IMR-90 (cell line): ENCODE measurements at regions not wholly inside any gene's neighbourhood (a gene's known extent, or its start where the extent isn't known, plus 50 kb on each side); places are given as distances from the start of the nearest gene placed in this dataset.

Experiments used
- ATAC-seq: fragments of 200-7000 bp; cut with Tn5 transposase; 2 replicates; pipeline ENCODE4 v1.9.1; 2020; ENCODE audit warnings: low read depth, mild to moderate bottlenecking, moderate library complexity
- BruUV-seq: library from RNA; stranded (reverse); fragments of 400-500 nt; replicated peaks from 2 replicates; lab custom pipeline; 2021; lab: Mats Ljungman, UMichigan
- CTCF ChIA-PET: fragments of 300-600 bp; formaldehyde crosslinking; extraction: SDS; loops from one replicate; lab custom pipeline; 2021; ENCODE audit warnings: antibody characterized with exemption; lab: Yijun Ruan, JAX
- POLR2A ChIA-PET: fragments of 300-600 bp; sonication (Branson Sonifier 250); formaldehyde crosslinking; loops from one replicate; lab custom pipeline; 2022; ENCODE audit warnings: antibody characterized with exemption; ENCODE audit not compliant: unreplicated experiment; lab: Charles Lee
- DNase-seq: peaks from one replicate; pipeline ENCODE4 v3.0.0; 2013
- H2AFZ ChIP-seq: replicated peaks from 2 replicates; pipeline ENCODE3; 2013; ENCODE audit warnings: low read length, mild to moderate bottlenecking; ENCODE audit not compliant: poor library complexity
- H2AK5ac ChIP-seq: 2 replicates; pipeline ENCODE4 v1.6.1; 2013; ENCODE audit warnings: low read depth, low read length, inconsistent platforms
- H2AK9ac ChIP-seq: replicated peaks from 2 replicates; pipeline ENCODE3; 2013; ENCODE audit warnings: mild to moderate bottlenecking, low read depth, low read length, moderate library complexity; ENCODE audit not compliant: poor library complexity
- H2BK120ac ChIP-seq: 2 replicates; pipeline ENCODE4 v1.6.1; 2013; ENCODE audit warnings: low read depth, low read length, inconsistent platforms
- H2BK15ac ChIP-seq: 3 replicates; pipeline ENCODE4 v1.6.1; 2013; ENCODE audit warnings: low read depth, low read length, inconsistent platforms
- H2BK20ac ChIP-seq: 2 replicates; pipeline ENCODE4 v1.6.1; 2013; ENCODE audit warnings: low read depth, mild to moderate bottlenecking, inconsistent platforms, low read length, moderate library complexity
- H2BK5ac ChIP-seq: 2 replicates; pipeline ENCODE4 v1.6.1; 2013; ENCODE audit warnings: mild to moderate bottlenecking, low read depth, low read length, inconsistent platforms; ENCODE audit not compliant: poor library complexity, severe bottlenecking
- H3K14ac ChIP-seq: replicated peaks from 2 replicates; pipeline ENCODE4 v1.6.1; 2013; ENCODE audit warnings: low read depth, low read length, inconsistent platforms
- H3K18ac ChIP-seq: 2 replicates; pipeline ENCODE4 v1.6.1; 2013; ENCODE audit warnings: low read depth, low read length, control low read depth
- H3K23ac ChIP-seq: 2 replicates; pipeline ENCODE4 v1.6.1; 2013; ENCODE audit warnings: low read depth, low read length, inconsistent platforms
- H3K27ac ChIP-seq: 2 replicates; pipeline ENCODE4 v1.5.1; 2013; ENCODE audit warnings: mild to moderate bottlenecking, control low read depth, low read length; ENCODE audit not compliant: insufficient read depth
- H3K27me3 ChIP-seq: 2 replicates; pipeline ENCODE4 v1.6.1; 2013; ENCODE audit warnings: low read length; ENCODE audit not compliant: control insufficient read depth, insufficient read depth
- H3K36me3 ChIP-seq: 2 replicates; pipeline ENCODE4 v1.6.1; 2013; ENCODE audit warnings: low read length, mixed read lengths; ENCODE audit not compliant: control insufficient read depth, insufficient read depth
- H3K4ac ChIP-seq: 2 replicates; pipeline ENCODE4 v1.6.1; 2013; ENCODE audit warnings: low read depth, low read length, inconsistent platforms
- H3K4me1 ChIP-seq: 2 replicates; pipeline ENCODE4 v1.6.1; 2013; ENCODE audit warnings: low read length, mixed read lengths; ENCODE audit not compliant: control insufficient read depth, insufficient read depth
- H3K4me2 ChIP-seq: 2 replicates; pipeline ENCODE4 v1.6.1; 2013; ENCODE audit warnings: low read depth, mild to moderate bottlenecking, control low read depth, low read length, moderate library complexity
- H3K4me3 ChIP-seq: 2 replicates; pipeline ENCODE4 v1.5.1; 2013; ENCODE audit warnings: low read depth, mild to moderate bottlenecking, control low read depth, low read length, moderate library complexity; ENCODE audit not compliant: insufficient read depth
- H3K56ac ChIP-seq: 2 replicates; pipeline ENCODE4 v1.6.1; 2013; ENCODE audit warnings: low read length, inconsistent platforms; ENCODE audit not compliant: insufficient read depth; ENCODE audit errors: extremely low read depth
- H3K79me1 ChIP-seq, 2 experiments: 2 replicates each; pipeline ENCODE4 v1.6.1; 2013; ENCODE audit warnings: low read length in 2 of 2, inconsistent platforms in 1 of 2, low read depth in 1 of 2
- H3K9ac ChIP-seq: 2 replicates; pipeline ENCODE4 v1.6.1; 2013; ENCODE audit warnings: low read depth, low read length, control low read depth
- H3K9me1 ChIP-seq: 2 replicates; pipeline ENCODE4 v1.6.1; 2013; ENCODE audit warnings: low read length, inconsistent platforms; ENCODE audit not compliant: insufficient read depth
- H3K9me3 ChIP-seq: 2 replicates; pipeline ENCODE4 v1.6.1; 2013; ENCODE audit warnings: low read length; ENCODE audit not compliant: control insufficient read depth, insufficient read depth
- H4K20me1 ChIP-seq: 2 replicates; pipeline ENCODE4 v1.6.1; 2013; ENCODE audit warnings: low read length, inconsistent platforms; ENCODE audit not compliant: insufficient read depth
- H4K5ac ChIP-seq: 2 replicates; pipeline ENCODE4 v1.6.1; 2013; ENCODE audit warnings: mild to moderate bottlenecking, low read depth, low read length, control low read depth
- H4K8ac ChIP-seq, 2 experiments: 2 replicates each; pipeline ENCODE4 v1.6.1; 2013; ENCODE audit warnings: low read depth in 2 of 2, low read length in 2 of 2, control low read depth in 1 of 2, inconsistent platforms in 1 of 2
- H4K91ac ChIP-seq: 2 replicates; pipeline ENCODE4 v1.6.1; 2013; ENCODE audit warnings: low read depth, low read length, inconsistent platforms; ENCODE audit not compliant: insufficient read depth
- BHLHE40 ChIP-seq: fragments of 150-350 bp; IDR thresholded peaks from 2 replicates; pipeline ENCODE4 v1.6.1; 2016; ENCODE audit warnings: mild to moderate bottlenecking, low read depth, low read length
- CHD1 ChIP-seq: IDR thresholded peaks from 2 replicates; pipeline ENCODE4 v1.6.1; 2012; ENCODE audit warnings: low read depth, low read length, improper control_type of control experiment
- FOS ChIP-seq: fragments of 150-350 bp; IDR thresholded peaks from 2 replicates; pipeline ENCODE4 v1.6.1; 2016; ENCODE audit warnings: low read depth, low read length
- MAFK ChIP-seq: IDR thresholded peaks from 2 replicates; pipeline ENCODE4 v1.6.1; 2012; ENCODE audit warnings: low read depth, low read length, improper control_type of control experiment
- POLR2A ChIP-seq: IDR thresholded peaks from 2 replicates; pipeline ENCODE4 v1.6.1; 2012; ENCODE audit warnings: mild to moderate bottlenecking, low read depth, low read length
- RAD21 ChIP-seq: IDR thresholded peaks from 2 replicates; pipeline ENCODE4 v1.6.1; 2012; ENCODE audit warnings: low read length, improper control_type of control experiment
- RCOR1 ChIP-seq: IDR thresholded peaks from 2 replicates; pipeline ENCODE4 v1.6.1; 2012; ENCODE audit warnings: mild to moderate bottlenecking, low read length, improper control_type of control experiment; ENCODE audit not compliant: insufficient replicate concordance
- USF2 ChIP-seq: fragments of 150-350 bp; IDR thresholded peaks from 2 replicates; pipeline ENCODE4 v1.6.1; 2017; ENCODE audit warnings: mild to moderate bottlenecking, antibody characterized with exemption, low read length, low read depth
- WGBS, 2 experiments: methylation state at CpG; one replicate each; pipeline versions ENCODE4 v1.1.5 to v1.1.7; 2013; ENCODE audit warnings: missing lambda C conversion rate in 2 of 2; ENCODE audit not compliant: insufficient read length in 1 of 2; ENCODE audit errors: extremely low coverage in 2 of 2; 5-methylcytosine and 5-hydroxymethylcytosine counted together
- dilution Hi-C: fragments of 300-500 bp; cut with HindIII; formaldehyde crosslinking; loops from one replicate; pipeline ENCODE4 v1.14.3; 2018; ENCODE audit warnings: low sequenced_read_pairs; ENCODE audit not compliant: unreplicated experiment
- in situ Hi-C: fragments of 300-500 bp; cut with MboI; formaldehyde crosslinking; loops from 3 replicates; pipeline ENCODE4 v1.14.3; 2019; ENCODE audit warnings: low sequenced_read_pairs, inconsistent platforms, mixed read lengths
- intact Hi-C: fragments of 100-400 bp; cut with micrococcal nuclease; formaldehyde crosslinking; loops from 2 replicates; pipeline ENCODE4 v1.10.0; 2022
- TF ChIP-seq, protein P1 (sequence below): fragments of 150-350 bp; IDR thresholded peaks from 2 replicates; pipeline ENCODE4 v1.6.1; 2016; ENCODE audit warnings: low read depth, mild to moderate bottlenecking, low read length, moderate library complexity, borderline replicate concordance
- TF ChIP-seq, protein P2 (sequence below): conservative IDR thresholded peaks from 2 replicates; pipeline ENCODE4 v1.5.1; 2012; ENCODE audit warnings: mild to moderate bottlenecking, low read depth, low read length, improper control_type of control experiment

DNA sequence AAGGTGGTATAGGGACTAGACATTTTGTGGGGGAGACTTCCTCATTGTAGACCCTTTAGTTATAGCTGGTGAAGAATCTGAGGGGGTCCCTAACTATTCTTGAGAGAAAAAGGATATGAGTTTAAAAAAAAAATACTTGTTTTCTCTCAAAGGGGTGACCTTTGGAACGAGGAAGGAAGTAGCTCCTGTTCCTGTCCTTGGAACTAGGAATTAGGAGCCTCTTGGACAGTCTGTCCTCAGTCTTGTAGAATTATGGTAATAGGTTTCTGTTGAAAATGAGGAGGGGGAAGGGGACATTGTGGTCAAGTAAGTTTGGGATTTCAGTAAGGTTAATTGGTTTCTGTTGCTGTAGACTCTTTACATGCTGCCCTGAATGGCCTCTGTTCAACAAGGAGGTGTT lies 56.5 kb downstream of the PLEKHG1 start:
- no peak overlapping the region for H2BK5ac ChIP-seq
- no peaks in the 10 kb centered on the region for H4K20me1 ChIP-seq
- H2AK9ac ChIP-seq = no peak overlapping the region
- H3K9ac ChIP-seq = no peak overlapping the region
- H2BK120ac ChIP-seq = no peak overlapping the region
- dilution Hi-C loops = no loop called here
- no peak overlapping the region for H3K4me2 ChIP-seq
- no peak overlapping the region for H3K56ac ChIP-seq
- intact Hi-C loops = no loop called here
- POLR2A ChIA-PET = no interaction called here
- H3K27ac ChIP-seq = no peak overlapping the region
- DNase-seq (no peak), ATAC-seq (no peak)
- H3K79me1 ChIP-seq = no peaks in the 10 kb centered on the region
- H3K4me3 ChIP-seq = no peak overlapping the region
- BruUV-seq = no TSS peak
- no peak overlapping the region for H3K14ac ChIP-seq
- H3K23ac ChIP-seq = no peak overlapping the region
- no peak overlapping the region for H4K91ac ChIP-seq
- no peak overlapping the region for H4K8ac ChIP-seq
- in situ Hi-C loops = no loop called here
- H3K4me1 ChIP-seq = no peaks in the 10 kb centered on the region
- no peak overlapping the region for H4K5ac ChIP-seq
- no peaks in the 10 kb centered on the region for H3K9me3 ChIP-seq
- H3K4ac ChIP-seq = no peak overlapping the region
- CTCF ChIA-PET = interaction anchor here (0.7 kb wide), 1 partner anchor 180 kb away, joined by 3 read pairs; no protein-coding TSS in a partner anchor
- H3K27me3 ChIP-seq = no peaks in the 10 kb centered on the region
- no peak overlapping the region for H2BK15ac ChIP-seq
- no peak overlapping the region for H2BK20ac ChIP-seq
- H2AK5ac ChIP-seq = no peak overlapping the region
- WGBS, 2 experiments = no CpG with 5 or more reads among the region's 1 CpG
- H3K9me1 ChIP-seq = no peaks in the 10 kb centered on the region
- no peak overlapping the region for H2AFZ ChIP-seq
- H3K18ac ChIP-seq = no peak overlapping the region
- TF ChIP-seq USF2 (no peak), FOS (no peak), RCOR1 (no peak), BHLHE40 (no peak), MAFK (no peak), RAD21 (no peak), POLR2A (no peak), CHD1 (no peak)
- TF ChIP-seq, protein P1, sequence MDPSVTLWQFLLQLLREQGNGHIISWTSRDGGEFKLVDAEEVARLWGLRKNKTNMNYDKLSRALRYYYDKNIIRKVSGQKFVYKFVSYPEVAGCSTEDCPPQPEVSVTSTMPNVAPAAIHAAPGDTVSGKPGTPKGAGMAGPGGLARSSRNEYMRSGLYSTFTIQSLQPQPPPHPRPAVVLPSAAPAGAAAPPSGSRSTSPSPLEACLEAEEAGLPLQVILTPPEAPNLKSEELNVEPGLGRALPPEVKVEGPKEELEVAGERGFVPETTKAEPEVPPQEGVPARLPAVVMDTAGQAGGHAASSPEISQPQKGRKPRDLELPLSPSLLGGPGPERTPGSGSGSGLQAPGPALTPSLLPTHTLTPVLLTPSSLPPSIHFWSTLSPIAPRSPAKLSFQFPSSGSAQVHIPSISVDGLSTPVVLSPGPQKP = no peak
- TF ChIP-seq, protein P2, sequence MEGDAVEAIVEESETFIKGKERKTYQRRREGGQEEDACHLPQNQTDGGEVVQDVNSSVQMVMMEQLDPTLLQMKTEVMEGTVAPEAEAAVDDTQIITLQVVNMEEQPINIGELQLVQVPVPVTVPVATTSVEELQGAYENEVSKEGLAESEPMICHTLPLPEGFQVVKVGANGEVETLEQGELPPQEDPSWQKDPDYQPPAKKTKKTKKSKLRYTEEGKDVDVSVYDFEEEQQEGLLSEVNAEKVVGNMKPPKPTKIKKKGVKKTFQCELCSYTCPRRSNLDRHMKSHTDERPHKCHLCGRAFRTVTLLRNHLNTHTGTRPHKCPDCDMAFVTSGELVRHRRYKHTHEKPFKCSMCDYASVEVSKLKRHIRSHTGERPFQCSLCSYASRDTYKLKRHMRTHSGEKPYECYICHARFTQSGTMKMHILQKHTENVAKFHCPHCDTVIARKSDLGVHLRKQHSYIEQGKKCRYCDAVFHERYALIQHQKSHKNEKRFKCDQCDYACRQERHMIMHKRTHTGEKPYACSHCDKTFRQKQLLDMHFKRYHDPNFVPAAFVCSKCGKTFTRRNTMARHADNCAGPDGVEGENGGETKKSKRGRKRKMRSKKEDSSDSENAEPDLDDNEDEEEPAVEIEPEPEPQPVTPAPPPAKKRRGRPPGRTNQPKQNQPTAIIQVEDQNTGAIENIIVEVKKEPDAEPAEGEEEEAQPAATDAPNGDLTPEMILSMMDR = no peak
- no peaks in the 10 kb centered on the region for H3K36me3 ChIP-seq
